A673 (cell line): ENCODE measurements at regions not wholly inside any gene's neighbourhood (a gene's known extent, or its start where the extent isn't known, plus 50 kb on each side); places are given as distances from the start of the nearest gene placed in this dataset.

Experiments
- EZH2 ChIP-seq: fragments of 200-600 bp; sonication (generic); IDR thresholded peaks from 2 replicates; pipeline ENCODE4 v1.6.1; 2017; ENCODE audit warnings: borderline replicate concordance, low read depth, mild to moderate bottlenecking, mixed read lengths, antibody characterized with exemption, low read length; ENCODE audit not compliant: poor library complexity, severe bottlenecking
- TF ChIP-seq, protein P1 (sequence below): fragments of 300-800, 200-600 bp; sonication (generic); conservative IDR thresholded peaks from 2 replicates; pipeline ENCODE4 v1.5.1; 2017; ENCODE audit warnings: low read depth, mild to moderate bottlenecking, antibody characterized with exemption, low read length, moderate library complexity, mixed read lengths

DNA sequence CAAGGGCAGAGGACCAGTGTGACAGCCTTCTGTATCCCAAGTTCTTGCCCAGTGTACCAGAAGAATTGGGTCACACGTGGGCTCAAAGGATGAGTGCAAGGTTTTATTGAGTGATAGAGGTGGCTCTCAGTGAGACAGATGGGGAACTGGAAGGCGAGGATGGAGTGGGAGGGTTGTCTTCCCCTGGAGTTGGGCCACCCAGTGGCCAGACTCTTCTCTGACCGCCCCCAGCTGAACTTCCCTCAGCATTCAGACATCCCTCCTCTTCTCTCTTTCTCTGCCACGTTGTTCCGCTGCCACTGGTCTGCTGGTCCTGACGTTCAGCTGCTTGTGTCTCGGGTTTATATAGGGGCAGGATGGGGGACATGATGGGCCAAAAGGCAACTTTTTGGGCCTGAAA is 150.1 kb upstream of the IVNS1ABP start:
- TF ChIP-seq, protein P1, sequence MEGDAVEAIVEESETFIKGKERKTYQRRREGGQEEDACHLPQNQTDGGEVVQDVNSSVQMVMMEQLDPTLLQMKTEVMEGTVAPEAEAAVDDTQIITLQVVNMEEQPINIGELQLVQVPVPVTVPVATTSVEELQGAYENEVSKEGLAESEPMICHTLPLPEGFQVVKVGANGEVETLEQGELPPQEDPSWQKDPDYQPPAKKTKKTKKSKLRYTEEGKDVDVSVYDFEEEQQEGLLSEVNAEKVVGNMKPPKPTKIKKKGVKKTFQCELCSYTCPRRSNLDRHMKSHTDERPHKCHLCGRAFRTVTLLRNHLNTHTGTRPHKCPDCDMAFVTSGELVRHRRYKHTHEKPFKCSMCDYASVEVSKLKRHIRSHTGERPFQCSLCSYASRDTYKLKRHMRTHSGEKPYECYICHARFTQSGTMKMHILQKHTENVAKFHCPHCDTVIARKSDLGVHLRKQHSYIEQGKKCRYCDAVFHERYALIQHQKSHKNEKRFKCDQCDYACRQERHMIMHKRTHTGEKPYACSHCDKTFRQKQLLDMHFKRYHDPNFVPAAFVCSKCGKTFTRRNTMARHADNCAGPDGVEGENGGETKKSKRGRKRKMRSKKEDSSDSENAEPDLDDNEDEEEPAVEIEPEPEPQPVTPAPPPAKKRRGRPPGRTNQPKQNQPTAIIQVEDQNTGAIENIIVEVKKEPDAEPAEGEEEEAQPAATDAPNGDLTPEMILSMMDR: no peak
- no peak for TF ChIP-seq EZH2
